HG03066 (cell line): ENCODE measurements at regions not wholly inside any gene's neighbourhood (a gene's known extent, or its start where the extent isn't known, plus 50 kb on each side); places are given as distances from the start of the nearest gene placed in this dataset.
"Not testable (repeated sequence)": the region's sequence is repeated elsewhere in the genome, so short reads cannot be mapped to it uniquely, and the experiment has no call there.

Experiments
- ATAC-seq: cut with Tn5 transposase; IDR thresholded peaks from one replicate; pipeline ENCODE4 v1.9.1; 2021; ENCODE audit warnings: low read depth; ENCODE audit not compliant: unreplicated experiment

DNA sequence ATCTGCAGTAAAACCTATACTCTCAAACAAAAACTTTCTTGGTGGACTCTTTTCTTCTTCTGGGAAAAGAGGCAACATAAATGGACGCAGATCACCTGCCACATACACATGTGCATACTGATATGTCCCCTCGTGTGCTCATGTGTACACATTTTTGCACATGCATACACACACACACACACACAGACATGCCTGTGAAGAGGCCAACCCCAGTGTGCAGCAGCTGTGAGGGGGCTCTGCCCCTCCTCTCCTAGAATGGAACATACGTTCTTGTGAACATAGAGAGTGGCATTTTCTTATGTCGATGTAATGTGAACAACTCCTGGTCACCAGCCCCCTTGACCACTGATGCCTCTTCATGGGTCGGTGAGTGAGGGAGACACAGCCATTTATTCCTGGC is 188.9 kb upstream of the PLGLB2 start:
- not testable (repeated sequence) for ATAC-seq

DNA sequence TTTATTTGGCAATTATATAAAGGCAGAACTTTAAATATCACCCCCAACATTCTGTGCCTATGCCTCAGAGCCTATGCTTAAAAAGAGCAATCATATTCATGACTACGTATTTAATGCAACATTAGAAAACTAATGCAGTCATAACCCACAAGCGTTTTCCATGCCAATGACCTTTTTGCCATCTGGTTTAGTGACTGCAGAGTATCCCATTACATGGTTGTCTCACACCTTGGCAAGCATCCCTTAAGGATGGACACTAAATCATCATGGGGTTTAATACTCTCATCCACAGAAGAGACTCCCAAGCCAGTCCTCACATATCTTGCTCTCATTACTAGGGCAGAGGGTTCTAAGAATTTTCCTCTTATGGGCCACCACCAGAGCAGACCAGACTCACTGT is 188.2 kb upstream of the PLGLB2 start:
- ATAC-seq = not testable (repeated sequence)

DNA sequence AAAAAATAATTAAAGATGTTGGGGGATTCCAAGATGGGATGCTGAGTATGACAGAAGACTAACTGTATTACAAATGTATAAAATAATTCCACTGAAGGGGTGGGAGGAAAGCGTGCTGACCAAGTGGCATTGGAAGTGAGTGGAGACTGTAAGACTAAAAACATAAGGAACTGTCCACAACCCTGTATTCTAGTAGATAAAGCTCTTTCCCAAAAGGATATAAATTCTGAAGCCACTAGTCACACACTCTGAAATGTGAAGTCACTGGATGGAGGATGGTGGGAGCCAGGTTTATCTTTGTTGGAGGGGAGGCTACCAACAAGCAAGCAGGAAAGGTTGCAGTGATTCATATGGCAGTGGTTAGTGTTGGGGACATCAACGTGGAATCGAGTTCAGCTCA is 182.8 kb upstream of the PLGLB2 start:
- not testable (repeated sequence) for ATAC-seq

DNA sequence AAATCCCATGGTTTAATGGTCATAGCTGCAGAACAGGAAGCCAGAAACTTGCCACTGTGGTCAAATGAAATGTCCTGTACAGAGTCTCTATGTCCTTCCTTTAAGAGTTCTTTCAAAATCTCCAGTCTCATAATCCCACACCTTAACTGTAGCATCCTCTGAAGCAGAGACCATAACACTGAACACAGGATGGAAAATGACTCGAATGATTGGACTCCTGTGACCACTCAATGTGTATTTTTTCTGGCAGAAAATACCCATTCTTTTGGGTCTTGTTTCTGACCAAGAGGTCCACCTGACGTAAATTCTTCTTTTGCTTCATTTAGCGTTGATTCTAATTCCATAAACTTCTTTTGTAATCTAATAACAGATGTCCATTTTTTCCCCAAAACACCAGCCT is 181.4 kb upstream of the PLGLB2 start:
- not testable (repeated sequence) for ATAC-seq

DNA sequence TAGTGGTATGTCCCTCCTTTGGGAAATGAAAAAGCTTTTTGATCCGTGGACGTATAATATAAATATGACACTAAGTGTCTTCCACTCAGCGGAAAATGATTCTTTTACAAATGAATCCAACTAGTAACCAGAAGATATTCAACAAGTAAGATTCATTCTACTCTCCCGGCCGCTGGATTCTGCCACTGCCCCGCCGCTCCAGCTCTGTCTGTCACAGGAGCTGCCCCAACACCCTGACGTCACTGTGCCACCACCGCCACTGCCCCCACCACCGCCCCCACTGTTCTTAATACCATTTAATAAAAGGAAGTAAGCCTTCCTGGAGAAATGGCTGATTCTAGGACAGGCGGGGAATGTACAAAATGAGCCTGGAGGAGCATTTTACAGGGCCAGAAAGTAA is 180.8 kb upstream of the PLGLB2 start:
- not testable (repeated sequence) for ATAC-seq

DNA sequence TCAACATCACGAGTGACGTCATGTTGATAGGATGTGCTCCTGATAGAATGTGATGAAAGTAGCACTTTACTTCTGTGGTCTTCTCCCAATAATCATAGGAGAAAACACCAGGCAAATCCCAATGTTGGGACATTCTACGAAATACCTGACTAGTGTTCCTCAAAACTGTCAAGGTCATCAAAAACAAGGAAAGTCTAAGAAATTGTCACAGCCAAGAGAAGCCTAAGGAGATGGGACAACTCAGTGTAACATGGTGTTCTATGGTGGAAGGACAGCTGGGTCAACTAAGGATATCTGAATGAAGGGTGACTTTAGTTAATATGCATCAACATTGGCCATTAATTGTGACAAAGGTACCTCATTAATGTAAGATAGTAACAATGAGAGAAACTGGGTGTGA is 180.0 kb upstream of the PLGLB2 start:
- not testable (repeated sequence) for ATAC-seq

DNA sequence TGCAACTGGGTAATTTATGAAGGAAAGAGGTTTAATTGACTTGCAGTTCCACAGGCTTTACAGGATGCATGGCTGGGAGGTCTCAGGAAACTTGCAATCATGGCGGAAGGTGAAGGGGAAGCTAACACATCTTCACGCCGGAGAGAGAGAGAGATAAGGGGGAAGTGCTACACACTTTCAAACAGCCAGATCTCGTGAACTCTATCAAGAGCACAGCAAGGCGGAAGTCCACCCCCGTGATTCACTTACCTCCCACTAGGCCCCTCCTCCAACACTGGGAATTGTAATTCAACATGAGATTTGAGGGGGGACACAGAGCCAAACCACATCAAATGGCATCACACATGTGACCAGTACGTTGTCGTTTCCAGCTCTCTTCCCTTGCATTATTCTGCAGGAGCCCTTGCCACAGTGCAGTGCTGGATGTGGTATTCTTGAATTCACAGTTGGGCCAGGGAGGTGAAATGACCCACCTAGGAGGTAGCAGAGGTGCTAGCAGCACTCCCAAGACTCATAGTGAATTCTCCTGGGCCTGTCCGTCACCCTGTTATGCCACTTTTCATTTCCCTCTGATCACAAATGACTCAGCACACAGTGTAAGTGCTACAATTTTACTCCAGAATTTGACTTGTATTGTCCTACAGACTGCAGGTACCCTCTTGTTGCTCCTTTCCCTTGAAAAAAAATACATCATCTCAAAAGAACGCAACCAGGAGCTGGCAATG is 179.2 kb upstream of the PLGLB2 start:
- ATAC-seq = not testable (repeated sequence)

DNA sequence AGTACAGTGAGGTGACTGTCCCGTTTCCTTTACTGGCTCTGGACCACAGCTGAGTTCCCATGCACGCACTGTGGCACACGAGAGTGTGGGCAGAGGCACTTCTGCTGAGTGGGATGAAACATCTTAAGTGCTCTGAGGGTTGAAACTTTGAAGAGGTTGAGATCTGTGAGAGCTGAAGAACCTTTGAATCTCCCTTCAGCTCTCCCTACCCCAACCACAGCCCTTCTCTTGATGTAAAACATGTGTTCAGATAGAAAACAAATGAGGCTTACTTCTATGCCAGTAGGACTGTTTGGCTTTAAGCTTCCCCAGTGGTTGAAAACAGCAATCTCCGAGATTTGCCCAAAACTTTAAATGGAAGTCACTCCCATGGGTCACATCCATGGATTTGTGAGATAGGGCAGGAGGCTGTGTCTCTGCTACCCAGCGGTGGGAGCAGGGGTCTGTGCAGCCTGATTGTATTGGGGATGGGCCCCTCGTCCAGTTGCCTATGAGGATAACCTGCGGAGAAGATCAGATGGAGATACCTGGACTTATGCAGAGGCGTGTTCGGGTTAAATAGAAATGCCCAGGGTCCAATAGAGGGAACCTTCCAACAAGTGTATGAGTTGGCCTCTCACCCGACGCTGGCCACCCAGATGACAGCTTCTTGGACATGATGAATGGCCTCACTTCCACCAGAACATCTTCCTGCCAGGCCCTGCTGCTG is 178.0 kb upstream of the PLGLB2 start:
- ATAC-seq = not testable (repeated sequence)

DNA sequence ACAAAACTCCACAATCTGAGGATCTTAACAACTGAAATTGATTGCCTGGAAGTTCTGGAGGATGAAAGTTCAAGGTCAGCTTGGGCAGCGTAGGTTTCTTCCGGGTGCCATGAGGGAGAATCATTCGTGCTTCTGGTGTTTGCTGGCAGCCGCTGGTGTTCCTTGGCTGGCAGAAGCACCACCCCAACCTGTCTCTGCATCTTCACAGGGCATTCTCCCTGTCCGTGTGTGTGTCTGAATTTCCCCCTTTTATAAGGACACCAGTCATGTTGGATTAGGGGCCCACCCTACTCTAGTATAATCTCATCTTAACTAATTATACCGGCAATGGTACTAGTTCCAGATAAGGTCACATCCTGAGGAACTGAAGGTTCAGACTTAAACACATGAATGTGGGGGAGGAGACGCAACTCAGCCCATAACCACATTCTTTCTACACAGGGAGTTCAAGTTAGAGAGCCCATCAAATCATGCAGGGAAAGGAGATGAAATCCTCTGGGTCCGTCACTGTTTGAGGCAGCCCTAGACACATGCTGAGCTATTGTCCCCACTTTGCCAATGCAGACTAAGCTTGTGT is 175.9 kb upstream of the PLGLB2 start:
- ATAC-seq = not testable (repeated sequence)

DNA sequence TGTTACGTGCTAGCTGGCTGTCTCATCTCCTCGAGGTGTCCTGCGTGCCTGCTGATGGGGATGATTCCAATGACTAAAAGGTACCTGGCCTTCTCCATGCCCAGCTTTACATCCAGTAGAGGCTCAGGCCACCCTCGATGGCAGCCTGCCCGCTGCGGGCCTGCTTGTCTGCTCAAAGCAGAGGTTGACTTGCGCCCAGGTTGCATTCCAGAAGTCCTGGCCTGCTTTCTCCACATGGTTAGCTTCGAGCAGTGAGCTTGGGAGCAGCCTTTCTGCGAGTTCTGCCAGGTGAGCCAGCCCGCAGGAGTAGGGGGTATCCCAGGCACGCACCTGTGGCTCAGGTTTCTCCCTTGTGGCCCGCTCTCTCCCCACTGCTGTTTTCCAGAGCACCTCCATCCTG is 175.0 kb upstream of the PLGLB2 start:
- ATAC-seq = not testable (repeated sequence)

DNA sequence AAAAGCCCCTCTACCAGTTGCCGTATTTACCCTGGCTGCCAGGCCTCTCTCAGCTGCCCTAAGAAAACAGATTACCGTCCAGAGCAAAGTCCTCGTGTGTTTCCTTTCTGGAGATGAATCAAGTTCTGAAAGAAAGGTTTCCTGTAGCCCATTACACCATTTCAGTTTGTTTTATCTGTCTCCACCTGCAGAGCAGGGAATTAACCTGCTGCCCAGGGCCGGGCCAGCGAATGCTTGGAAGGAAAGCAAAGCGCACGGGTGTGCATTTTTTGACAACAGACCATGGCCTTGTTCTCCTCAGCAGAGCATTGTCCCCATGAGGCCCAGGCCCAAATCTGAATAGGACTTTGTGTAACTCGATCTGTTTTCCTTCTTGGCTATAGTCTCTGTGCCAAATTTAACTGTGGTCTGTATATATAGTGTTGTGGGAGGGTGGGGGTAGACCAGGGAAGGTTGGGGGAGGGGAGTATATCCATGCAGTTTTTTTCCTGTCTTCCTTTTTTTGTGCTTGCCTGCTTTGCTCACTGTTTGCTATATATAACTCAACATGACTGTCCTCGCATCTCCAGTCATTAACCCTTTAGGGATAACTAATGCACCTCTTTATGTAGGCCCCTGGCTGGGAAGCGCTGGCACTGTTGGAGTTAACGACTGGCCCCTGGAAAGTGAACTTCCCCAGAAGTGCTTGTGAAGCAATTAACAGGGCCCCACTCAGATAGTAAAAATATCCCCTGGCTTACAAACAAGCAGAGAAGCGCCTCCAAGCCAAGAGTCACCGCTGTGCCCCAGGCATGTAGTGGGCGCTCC is 174.3 kb upstream of the PLGLB2 start:
- not testable (repeated sequence) for ATAC-seq

DNA sequence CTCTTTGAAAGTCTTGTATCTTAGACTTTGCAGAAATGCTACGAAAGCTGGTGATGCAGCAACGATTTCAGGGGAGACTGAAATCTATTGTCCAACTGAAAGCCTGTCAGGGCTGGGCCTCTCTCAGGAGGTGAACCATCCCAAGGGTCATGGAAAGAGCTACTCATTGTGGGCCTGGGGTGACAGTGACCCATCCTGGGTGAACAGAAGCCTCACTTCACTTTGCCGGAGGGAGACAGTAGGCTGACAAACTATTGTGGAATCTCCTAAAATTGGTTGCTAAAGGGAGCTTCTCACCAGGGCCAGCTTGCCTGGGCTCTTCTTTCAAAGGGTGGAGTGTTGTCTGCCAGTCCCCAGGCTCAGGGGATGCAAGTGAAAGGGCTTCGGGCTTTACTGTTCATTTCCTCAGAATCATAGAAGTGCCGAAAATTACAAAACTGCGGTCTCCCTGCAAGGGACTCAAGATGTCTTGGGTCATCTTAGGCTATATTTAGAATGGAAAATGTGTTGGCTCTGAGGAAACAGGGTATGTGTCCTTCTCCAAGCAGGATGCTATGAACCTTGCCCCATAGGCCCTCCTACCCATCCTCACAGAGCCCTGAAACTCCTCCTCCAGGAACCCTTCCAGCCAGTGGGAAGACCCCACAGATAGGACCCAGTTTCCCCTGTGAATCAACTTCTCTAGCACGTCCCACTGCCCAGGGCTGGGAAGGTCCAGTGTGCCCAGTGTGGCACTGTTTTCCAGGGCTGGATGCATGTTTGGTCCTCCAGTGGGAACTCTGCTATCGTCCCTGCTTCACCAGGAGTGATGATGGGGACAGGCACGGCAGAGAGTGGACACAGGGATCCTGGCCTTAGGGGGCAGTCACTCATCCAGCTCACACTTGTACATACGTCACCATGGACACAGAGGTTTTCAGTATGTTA is 173.4 kb upstream of the PLGLB2 start:
- not testable (repeated sequence) for ATAC-seq

DNA sequence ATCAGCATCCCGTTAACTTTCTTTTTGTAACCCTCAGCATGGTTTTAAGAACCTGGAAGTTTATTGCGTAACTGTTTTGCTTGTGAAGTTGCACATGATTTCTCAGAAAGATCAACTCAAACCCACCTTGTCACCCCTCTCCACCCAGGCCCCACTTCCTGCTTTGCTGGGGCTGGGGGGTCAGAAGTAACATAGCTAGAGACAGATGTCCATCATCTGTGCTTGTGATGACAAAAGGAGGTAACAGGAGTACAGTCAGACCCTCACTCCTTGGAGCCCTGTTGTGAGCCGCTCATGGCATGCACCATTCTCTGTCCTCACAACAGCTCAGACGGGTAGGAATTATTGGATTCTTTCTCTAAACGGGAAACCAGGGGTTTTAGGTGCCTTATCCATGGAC is 172.7 kb upstream of the PLGLB2 start:
- ATAC-seq = not testable (repeated sequence)

DNA sequence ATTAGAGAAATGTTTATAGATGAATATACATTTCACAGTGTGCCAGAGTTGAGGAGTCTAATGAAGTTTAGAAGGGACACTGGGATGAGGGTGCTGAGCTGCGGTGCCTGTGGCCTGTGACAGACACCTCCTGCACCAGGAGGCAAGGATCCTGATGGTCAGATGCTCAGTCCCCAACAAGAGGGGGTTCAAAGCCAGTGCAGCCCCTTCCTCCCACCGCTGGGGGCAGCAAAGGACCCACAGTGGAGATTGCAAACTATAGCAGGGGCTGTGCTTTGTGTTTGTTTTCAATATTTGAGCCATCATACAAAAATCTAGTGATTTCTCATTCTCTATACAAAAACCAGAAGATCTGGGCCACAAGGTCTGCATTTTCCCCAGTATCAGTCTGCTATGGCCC is 170.5 kb upstream of the PLGLB2 start:
- not testable (repeated sequence) for ATAC-seq

DNA sequence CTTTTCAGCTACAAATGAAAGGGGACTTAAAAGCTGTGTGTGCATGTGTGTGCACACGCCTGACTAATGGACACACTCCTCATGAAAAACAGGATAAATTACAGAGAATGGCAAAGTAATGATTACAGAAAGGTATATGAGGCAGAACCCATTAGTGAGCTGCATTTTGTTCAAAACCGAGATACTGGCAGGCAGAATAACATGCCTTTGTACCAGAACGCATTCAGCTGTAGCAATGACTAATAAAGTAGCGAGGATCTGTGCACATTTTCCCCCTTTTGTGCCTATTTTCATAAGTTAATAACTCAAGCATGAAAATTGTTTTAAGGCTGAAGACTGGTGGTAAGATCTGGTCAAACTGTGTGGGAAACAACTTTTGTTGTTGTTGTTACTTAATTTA is 165.7 kb upstream of the PLGLB2 start:
- not testable (repeated sequence) for ATAC-seq

DNA sequence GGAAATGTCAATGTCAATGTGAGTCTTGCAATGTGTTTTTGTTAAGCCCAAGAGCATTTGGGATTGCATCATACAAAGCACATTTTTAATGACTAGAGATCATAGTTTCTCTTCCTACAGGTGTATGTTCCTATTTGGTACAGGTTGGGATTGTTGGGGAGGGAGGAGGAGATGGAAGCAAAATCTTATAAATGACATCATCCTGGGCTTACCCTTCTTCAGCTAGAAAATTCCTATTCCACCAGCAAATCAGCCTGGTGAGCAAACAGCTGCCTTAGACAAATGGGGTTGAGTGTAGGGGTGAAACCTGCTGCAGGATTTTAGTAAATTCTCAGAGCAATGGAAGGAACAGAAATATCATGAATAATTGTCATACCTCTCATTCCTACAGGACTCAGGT is 165.3 kb upstream of the PLGLB2 start:
- ATAC-seq = not testable (repeated sequence)

DNA sequence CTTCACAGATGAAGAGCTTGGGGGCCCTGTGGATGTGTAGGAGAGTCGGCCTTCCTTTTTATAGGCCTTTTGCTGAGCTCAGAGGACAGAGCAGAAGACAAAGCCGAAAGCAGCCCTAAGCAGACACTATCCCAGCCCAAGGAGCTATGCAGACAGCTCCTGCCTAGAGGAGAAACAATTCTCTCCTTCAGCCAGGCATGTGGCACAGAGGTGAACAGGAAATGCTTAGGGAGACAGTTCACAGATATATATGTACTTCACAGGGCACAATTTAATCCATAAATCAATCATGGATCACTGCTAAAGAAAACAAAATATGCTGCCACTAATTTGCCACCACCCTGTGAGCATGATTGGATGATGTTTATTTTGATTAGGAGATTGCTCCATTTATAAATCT is 164.5 kb upstream of the PLGLB2 start:
- ATAC-seq = not testable (repeated sequence)

DNA sequence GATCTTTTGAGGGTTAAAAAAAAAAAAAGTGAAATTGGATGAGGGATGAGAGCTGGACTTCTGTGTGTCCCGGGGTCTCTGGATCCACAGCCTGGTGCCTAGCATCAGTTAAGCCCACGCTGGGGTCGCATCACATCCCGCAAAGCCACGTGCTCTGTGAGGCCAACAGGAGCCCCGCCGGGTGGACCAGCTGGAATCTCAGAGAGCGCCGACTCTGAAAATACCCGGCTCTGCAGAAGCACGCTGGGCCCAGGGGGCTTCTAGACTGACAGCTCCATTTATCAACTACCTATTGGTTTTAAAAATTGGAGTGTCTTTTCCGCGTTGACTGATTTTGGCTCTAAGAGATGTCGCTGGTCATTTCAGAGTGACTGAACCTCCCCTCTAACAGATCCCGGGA is 164.1 kb upstream of the PLGLB2 start:
- ATAC-seq = not testable (repeated sequence)

DNA sequence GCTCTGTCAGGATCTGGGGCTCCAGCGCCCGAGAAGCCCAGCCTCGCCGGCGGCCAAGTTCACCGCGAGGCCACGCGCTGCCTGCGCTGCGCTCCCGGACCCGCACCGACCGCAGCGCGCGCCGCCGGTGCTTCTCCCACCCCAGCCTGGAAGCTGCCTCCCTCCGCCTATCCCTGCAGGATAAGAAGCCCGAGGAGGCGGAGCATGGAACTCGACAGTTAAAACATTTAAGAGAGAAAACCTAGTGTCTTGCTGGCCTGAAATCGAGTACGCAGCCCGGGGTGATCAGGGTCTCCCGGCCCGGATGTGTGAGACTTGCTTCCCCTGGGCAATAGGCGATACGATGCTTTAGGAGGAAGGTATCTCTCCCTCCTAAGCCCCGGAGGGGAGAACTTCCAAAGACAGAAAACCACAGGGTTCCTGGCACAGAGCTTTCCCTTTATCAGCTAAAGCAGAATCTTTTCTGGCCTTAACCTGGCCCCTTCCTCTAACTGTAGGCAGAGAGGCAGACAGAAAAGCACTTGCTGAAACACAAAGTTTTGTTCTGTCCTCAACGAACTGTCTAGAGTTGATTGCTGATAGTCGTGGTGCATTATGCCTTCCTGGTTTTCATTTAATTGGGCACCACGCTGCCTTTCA is 163.5 kb upstream of the PLGLB2 start:
- not testable (repeated sequence) for ATAC-seq
